Loucy (cell line): ENCODE measurements at regions not wholly inside any gene's neighbourhood (a gene's known extent, or its start where the extent isn't known, plus 50 kb on each side); places are given as distances from the start of the nearest gene placed in this dataset.

Source experiments
- H2AFZ ChIP-seq: fragments of 200-600 bp; sonication (generic); 2 replicates; pipeline ENCODE4 v1.6.0; 2016; ENCODE audit warnings: antibody characterized with exemption, mild to moderate bottlenecking, low read length, moderate library complexity
- H3F3A ChIP-seq: fragments of 200-600 bp; 2 replicates; pipeline ENCODE4 v1.6.0; 2016; ENCODE audit warnings: antibody characterized with exemption, low read depth, mild to moderate bottlenecking
- H3K27me3 ChIP-seq: fragments of 200-600 bp; sonication (generic); 2 replicates; pipeline ENCODE4 v1.6.1; 2014; ENCODE audit warnings: low read length, mild to moderate bottlenecking; ENCODE audit not compliant: insufficient read depth, poor library complexity, severe bottlenecking
- H3K36me3 ChIP-seq: fragments of 200-600 bp; sonication (generic); 2 replicates; pipeline ENCODE4 v1.6.1; 2016; ENCODE audit warnings: low read length; ENCODE audit not compliant: insufficient read depth
- H3K4me1 ChIP-seq: fragments of 200-600 bp; sonication (generic); 2 replicates; pipeline ENCODE4 v1.5.1; 2014; ENCODE audit warnings: low read length, mild to moderate bottlenecking; ENCODE audit not compliant: insufficient read depth, poor library complexity, severe bottlenecking
- H3K4me2 ChIP-seq: fragments of 200-600 bp; sonication (generic); 2 replicates; pipeline ENCODE4 v1.6.0; 2014; ENCODE audit warnings: antibody characterized with exemption, low read length, low read depth, mild to moderate bottlenecking; ENCODE audit not compliant: poor library complexity, severe bottlenecking
- H3K4me3 ChIP-seq: fragments of 200-600 bp; sonication (generic); 2 replicates; pipeline ENCODE4 v1.5.1; 2014; ENCODE audit warnings: low read length, mild to moderate bottlenecking, mixed read lengths; ENCODE audit not compliant: poor library complexity, severe bottlenecking
- H3K79me2 ChIP-seq: fragments of 200-600 bp; sonication (generic); 2 replicates; pipeline ENCODE4 v1.6.1; 2014; ENCODE audit warnings: low read length; ENCODE audit not compliant: insufficient read depth
- H3K9ac ChIP-seq: fragments of 200-600 bp; sonication (generic); 2 replicates; pipeline ENCODE4 v1.6.0; 2014; ENCODE audit warnings: mild to moderate bottlenecking, low read depth, low read length, moderate library complexity; ENCODE audit not compliant: poor library complexity, severe bottlenecking
- H3K9me2 ChIP-seq: fragments of 200-600 bp; sonication (generic); replicated peaks from 2 replicates; pipeline ENCODE4 v1.6.1; 2016; ENCODE audit warnings: low read depth, low read length, mixed read lengths
- H3K9me3 ChIP-seq: fragments of 200-600 bp; sonication (generic); 2 replicates; pipeline ENCODE4 v1.6.1; 2014; ENCODE audit warnings: mild to moderate bottlenecking, antibody characterized with exemption, low read length, low read depth; ENCODE audit not compliant: insufficient read depth
- H4K20me1 ChIP-seq: fragments of 200-600 bp; sonication (generic); 2 replicates; pipeline ENCODE4 v1.6.0; 2014; ENCODE audit warnings: antibody characterized with exemption, low read length, mild to moderate bottlenecking; ENCODE audit not compliant: insufficient read depth, poor library complexity, severe bottlenecking
- CTCF ChIP-seq: fragments of 200-600 bp; sonication (generic); conservative IDR thresholded peaks from 2 replicates; pipeline ENCODE4 v1.5.1; 2014; ENCODE audit warnings: mild to moderate bottlenecking, antibody characterized with exemption, low read length
- EZH2phosphoT487 ChIP-seq: fragments of 200-600 bp; IDR thresholded peaks from 2 replicates; pipeline ENCODE4 v1.6.1; 2018; ENCODE audit warnings: antibody characterized with exemption, mild to moderate bottlenecking, moderate library complexity, borderline replicate concordance

DNA sequence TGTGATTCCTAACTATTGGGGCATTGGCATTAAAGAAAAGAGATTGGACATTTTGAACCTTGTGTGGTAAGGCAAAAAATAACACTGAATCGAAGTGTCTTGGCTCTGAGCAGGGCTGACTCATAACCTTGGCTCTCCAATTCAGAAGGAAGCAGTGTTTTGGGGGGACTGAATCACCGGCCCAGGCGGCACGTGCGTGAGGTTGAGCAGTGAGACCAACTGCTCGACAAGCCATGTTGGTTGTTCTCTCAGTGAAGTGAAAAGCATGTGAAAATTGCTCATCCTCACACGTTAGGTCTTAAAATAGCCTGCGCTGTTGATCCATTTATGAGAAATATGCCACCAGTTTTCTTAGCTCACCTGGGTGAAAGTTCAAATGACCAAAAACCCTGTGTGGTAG, 137.8 kb upstream of the SPACA1 start:
- no peaks in the 10 kb centered on the region for H3K9me3 ChIP-seq
- no peak overlapping the region for H3K4me2 ChIP-seq
- TF ChIP-seq CTCF, result no peak
- TF ChIP-seq EZH2phosphoT487, result no peak
- no peaks in the 10 kb centered on the region for H4K20me1 ChIP-seq
- no peaks in the 10 kb centered on the region for H3K9me2 ChIP-seq
- no peak overlapping the region for H3K9ac ChIP-seq
- H3K79me2 ChIP-seq, result no peaks in the 10 kb centered on the region
- H3K27me3 ChIP-seq, result no peaks in the 10 kb centered on the region
- no peaks in the 10 kb centered on the region for H3K36me3 ChIP-seq
- H3K4me1 ChIP-seq, result peaks cover 16% of the 10 kb centered on the region
- H3K4me3 ChIP-seq, result no peak overlapping the region
- no peak overlapping the region for H2AFZ ChIP-seq
- no peaks in the 10 kb centered on the region for H3F3A ChIP-seq

DNA sequence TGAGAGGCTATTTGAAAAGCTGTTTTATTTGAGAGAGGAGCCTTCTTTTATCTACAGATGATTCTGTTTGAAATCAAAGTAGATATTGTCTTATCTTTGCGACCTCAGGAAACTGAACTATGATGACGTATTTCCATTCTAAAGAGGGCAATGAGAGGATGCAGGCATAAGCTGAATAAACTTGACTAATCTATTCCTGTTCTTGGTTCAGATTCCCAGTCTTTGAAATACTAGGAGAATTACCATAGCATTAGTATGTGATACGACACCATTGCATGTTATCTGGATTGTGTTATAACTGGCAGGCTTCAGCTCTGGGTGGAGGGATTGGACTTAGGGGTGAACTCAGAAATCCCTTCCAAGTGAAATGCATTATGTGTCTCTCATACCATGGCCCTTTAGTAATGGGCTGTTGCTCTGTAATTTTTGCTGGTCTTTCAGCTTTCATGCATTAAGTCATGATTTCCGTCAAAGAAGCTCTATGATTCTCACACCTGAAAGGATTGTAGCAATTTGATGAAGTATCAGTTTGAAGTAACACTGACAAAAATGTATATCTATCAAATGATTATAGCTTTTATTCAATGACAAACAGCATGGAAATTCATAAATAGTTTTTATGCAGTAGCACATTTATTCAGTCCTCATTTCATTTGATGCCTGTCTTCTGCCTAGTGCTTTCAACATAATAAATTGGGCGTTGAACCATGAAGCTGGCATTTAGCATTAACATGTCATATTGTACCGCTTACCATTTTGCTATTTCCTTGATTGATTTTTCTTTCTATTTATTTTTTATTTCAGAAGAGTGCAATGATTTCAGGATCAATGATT, 138.4 kb upstream of the SPACA1 start:
- Histone ChIP-seq H3K4me2 (no peak overlapping the region), H4K20me1 (no peaks in the 10 kb centered on the region), H3K9me3 (no peaks in the 10 kb centered on the region), H2AFZ (no peak overlapping the region), H3K36me3 (no peaks in the 10 kb centered on the region), H3F3A (no peaks in the 10 kb centered on the region), H3K4me3 (no peak overlapping the region), H3K79me2 (no peaks in the 10 kb centered on the region), H3K9me2 (no peaks in the 10 kb centered on the region), H3K9ac (no peak overlapping the region), H3K27me3 (no peaks in the 10 kb centered on the region), H3K4me1 (peaks cover 16% of the 10 kb centered on the region)
- TF ChIP-seq CTCF (no peak), EZH2phosphoT487 (no peak)

DNA sequence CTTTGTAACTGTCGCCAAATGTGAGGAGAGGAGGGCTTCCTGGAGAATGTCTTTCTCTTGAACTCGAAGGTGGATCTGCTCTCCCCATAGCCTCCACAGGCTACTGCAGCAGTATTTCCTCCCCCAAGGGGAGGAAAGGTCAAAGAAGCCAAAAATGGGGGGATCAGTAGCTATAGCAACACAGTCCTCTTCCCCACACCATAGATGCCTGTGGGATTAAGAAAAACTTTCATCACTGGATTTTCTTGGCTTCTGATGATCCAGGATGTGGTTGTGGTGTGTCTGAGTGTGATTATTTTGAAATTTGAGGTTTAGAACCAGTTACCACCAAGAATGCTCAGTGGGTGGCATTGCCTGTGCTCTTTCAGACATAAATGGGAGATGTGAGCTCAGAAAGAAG, 140.1 kb upstream of the SPACA1 start:
- Histone ChIP-seq H3K4me2 (no peak overlapping the region), H2AFZ (no peak overlapping the region), H3K4me1 (peaks cover 16% of the 10 kb centered on the region)

More for the DNA sequence above, 140.1 kb upstream of the SPACA1 start:
- Histone ChIP-seq H3K27me3 (no peaks in the 10 kb centered on the region), H3K9me2 (no peaks in the 10 kb centered on the region), H3K9ac (no peak overlapping the region), H3K4me3 (no peak overlapping the region), H3K36me3 (no peaks in the 10 kb centered on the region), H3F3A (no peaks in the 10 kb centered on the region), H3K9me3 (no peaks in the 10 kb centered on the region), H4K20me1 (no peaks in the 10 kb centered on the region), H3K79me2 (no peaks in the 10 kb centered on the region)
- no peak for TF ChIP-seq EZH2phosphoT487
- no peak for TF ChIP-seq CTCF
